Astrocyte (in vitro differentiated cells and primary cell): ENCODE measurements at regions not wholly inside any gene's neighbourhood (a gene's known extent, or its start where the extent isn't known, plus 50 kb on each side); places are given as distances from the start of the nearest gene placed in this dataset.

Experiments
- DNase-seq: peaks from one replicate; pipeline ENCODE4 v3.0.0-alpha.2; 2010; ENCODE audit warnings: low read depth
- FAIRE-seq: peaks from 2 replicates; lab custom pipeline; 2011; peaks lifted over from hg19 to GRCh38; lab: Jason Lieb, UNC
- H2AFZ ChIP-seq: 2 replicates; pipeline ENCODE4 v1.6.0; 2012; ENCODE audit warnings: low read depth, low read length, inconsistent platforms
- H3K27ac ChIP-seq: 2 replicates; pipeline ENCODE4 v1.5.1; 2011; ENCODE audit warnings: low read depth, low read length, inconsistent platforms
- H3K27me3 ChIP-seq: 2 replicates; pipeline ENCODE4 v1.6.0; 2011; ENCODE audit warnings: low read length, inconsistent platforms; ENCODE audit not compliant: insufficient read depth
- H3K36me3 ChIP-seq: 2 replicates; pipeline ENCODE4 v1.5.1; 2011; ENCODE audit warnings: low read length, inconsistent platforms; ENCODE audit not compliant: insufficient read depth
- H3K4me1 ChIP-seq: 2 replicates; pipeline ENCODE4 v1.5.1; 2011; ENCODE audit warnings: low read length, inconsistent platforms; ENCODE audit not compliant: insufficient read depth
- H3K4me2 ChIP-seq: 2 replicates; pipeline ENCODE4 v1.6.0; 2012; ENCODE audit warnings: low read length, inconsistent platforms
- H3K4me3 ChIP-seq: 2 replicates; pipeline ENCODE4 v1.5.1; 2011; ENCODE audit warnings: low read depth, mild to moderate bottlenecking, low read length, inconsistent platforms; ENCODE audit not compliant: insufficient read depth
- H3K79me2 ChIP-seq: 2 replicates; pipeline ENCODE4 v1.6.0; 2012; ENCODE audit warnings: mild to moderate bottlenecking, low read length, inconsistent platforms; ENCODE audit not compliant: insufficient read depth
- H3K9ac ChIP-seq: 2 replicates; pipeline ENCODE4 v1.6.0; 2012; ENCODE audit warnings: mild to moderate bottlenecking, low read length, inconsistent platforms
- H3K9me3 ChIP-seq: 2 replicates; pipeline ENCODE4 v1.5.1; 2012; ENCODE audit warnings: low read depth, mild to moderate bottlenecking, low read length, inconsistent platforms; ENCODE audit not compliant: insufficient read depth
- H4K20me1 ChIP-seq: 2 replicates; pipeline ENCODE4 v1.6.0; 2012; ENCODE audit warnings: low read length, inconsistent platforms; ENCODE audit not compliant: insufficient read depth
- H3K27ac Mint-ChIP-seq: one replicate; pipeline ENCODE4 v1.8.0; 2021; ENCODE audit warnings: mild to moderate bottlenecking, mixed read lengths; ENCODE audit not compliant: unreplicated experiment
- H3K27me3 Mint-ChIP-seq: one replicate; pipeline ENCODE4 v1.8.0; 2021; ENCODE audit warnings: low read depth, mixed read lengths; ENCODE audit not compliant: unreplicated experiment
- H3K36me3 Mint-ChIP-seq: one replicate; pipeline ENCODE4 v1.8.0; 2021; ENCODE audit warnings: low read depth, mixed read lengths; ENCODE audit not compliant: unreplicated experiment
- H3K4me1 Mint-ChIP-seq: one replicate; pipeline ENCODE4 v1.8.0; 2021; ENCODE audit warnings: low read depth, mixed read lengths; ENCODE audit not compliant: unreplicated experiment
- H3K4me3 Mint-ChIP-seq: one replicate; pipeline ENCODE4 v1.8.0; 2021; ENCODE audit warnings: mild to moderate bottlenecking, moderate library complexity, mixed read lengths; ENCODE audit not compliant: unreplicated experiment
- H3K9me3 Mint-ChIP-seq: one replicate; pipeline ENCODE4 v1.8.0; 2021; ENCODE audit warnings: mild to moderate bottlenecking, mixed read lengths; ENCODE audit not compliant: unreplicated experiment
- EZH2 ChIP-seq: IDR thresholded peaks from 2 replicates; pipeline ENCODE4 v1.6.1; 2012; ENCODE audit warnings: mild to moderate bottlenecking, low read length, inconsistent platforms; ENCODE audit not compliant: insufficient read depth
- TF ChIP-seq, protein P1 (sequence below): IDR thresholded peaks from 2 replicates; pipeline ENCODE4 v1.5.1; 2011; ENCODE audit warnings: low read depth, mild to moderate bottlenecking, inconsistent platforms, low read length, moderate library complexity; ENCODE audit not compliant: insufficient read depth

DNA sequence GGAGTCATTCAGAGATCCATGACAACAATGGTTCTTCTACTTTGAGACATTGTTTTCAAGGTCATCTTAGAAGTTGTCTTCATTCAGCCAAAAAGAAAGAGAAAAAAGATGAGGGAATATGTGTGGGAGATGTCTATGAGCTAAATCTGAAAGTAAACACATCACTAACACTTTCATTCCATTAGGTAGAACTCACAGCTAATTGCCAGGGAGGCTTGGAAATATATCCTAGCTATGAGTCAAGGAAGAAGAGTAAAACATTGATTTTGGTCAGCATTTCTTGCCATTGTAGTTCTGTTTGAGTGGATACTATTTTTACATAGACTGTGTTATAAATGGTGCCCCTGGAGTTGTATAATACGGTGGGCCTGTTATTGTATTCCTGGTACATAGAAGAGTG lies 316.4 kb upstream of the MYOCD start:
- Mint-ChIP-seq H3K4me1 (peaks cover 7% of the 10 kb centered on the region), H3K27me3 (no peaks in the 10 kb centered on the region), H3K36me3 (no peaks in the 10 kb centered on the region), H3K9me3 (peaks cover 6% of the 10 kb centered on the region), H3K27ac (no peak overlapping the region), H3K4me3 (no peak overlapping the region)
- H3K9ac ChIP-seq = no peak overlapping the region
- no peaks in the 10 kb centered on the region for H3K79me2 ChIP-seq
- FAIRE-seq = no peak
- H4K20me1 ChIP-seq = no peaks in the 10 kb centered on the region
- no peaks in the 10 kb centered on the region for H3K4me1 ChIP-seq
- H3K27ac ChIP-seq = no peak overlapping the region
- no peaks in the 10 kb centered on the region for H3K36me3 ChIP-seq
- H3K9me3 ChIP-seq = no peaks in the 10 kb centered on the region
- H2AFZ ChIP-seq = no peak overlapping the region
- no peak overlapping the region for H3K4me3 ChIP-seq
- no peak for DNase-seq
- TF ChIP-seq, protein P1, sequence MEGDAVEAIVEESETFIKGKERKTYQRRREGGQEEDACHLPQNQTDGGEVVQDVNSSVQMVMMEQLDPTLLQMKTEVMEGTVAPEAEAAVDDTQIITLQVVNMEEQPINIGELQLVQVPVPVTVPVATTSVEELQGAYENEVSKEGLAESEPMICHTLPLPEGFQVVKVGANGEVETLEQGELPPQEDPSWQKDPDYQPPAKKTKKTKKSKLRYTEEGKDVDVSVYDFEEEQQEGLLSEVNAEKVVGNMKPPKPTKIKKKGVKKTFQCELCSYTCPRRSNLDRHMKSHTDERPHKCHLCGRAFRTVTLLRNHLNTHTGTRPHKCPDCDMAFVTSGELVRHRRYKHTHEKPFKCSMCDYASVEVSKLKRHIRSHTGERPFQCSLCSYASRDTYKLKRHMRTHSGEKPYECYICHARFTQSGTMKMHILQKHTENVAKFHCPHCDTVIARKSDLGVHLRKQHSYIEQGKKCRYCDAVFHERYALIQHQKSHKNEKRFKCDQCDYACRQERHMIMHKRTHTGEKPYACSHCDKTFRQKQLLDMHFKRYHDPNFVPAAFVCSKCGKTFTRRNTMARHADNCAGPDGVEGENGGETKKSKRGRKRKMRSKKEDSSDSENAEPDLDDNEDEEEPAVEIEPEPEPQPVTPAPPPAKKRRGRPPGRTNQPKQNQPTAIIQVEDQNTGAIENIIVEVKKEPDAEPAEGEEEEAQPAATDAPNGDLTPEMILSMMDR = no peak
- TF ChIP-seq EZH2 = no peak
- no peaks in the 10 kb centered on the region for H3K27me3 ChIP-seq
- no peak overlapping the region for H3K4me2 ChIP-seq

DNA sequence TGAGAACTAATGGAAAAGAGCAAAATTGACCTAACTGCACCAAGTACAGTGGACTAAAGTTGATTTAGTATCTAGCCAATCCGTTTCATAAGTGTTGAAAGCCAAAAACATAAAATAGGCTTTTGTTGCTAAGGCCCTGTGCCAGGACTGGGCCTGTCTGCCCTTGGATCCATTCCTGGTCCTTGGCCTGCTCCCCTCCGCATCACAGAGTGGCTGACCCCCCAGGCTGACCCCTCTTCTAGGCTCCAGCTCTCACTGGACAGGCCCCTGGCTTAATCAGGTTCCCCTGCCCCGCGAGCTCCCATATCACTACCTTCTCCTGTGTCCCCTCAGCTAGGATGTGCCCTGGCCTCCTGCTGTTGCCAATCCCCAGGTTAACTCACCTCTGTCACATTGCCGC lies 313.6 kb upstream of the MYOCD start:
- no peak overlapping the region for H3K27ac ChIP-seq
- FAIRE-seq = no peak
- H3K4me3 Mint-ChIP-seq = no peak overlapping the region

DNA sequence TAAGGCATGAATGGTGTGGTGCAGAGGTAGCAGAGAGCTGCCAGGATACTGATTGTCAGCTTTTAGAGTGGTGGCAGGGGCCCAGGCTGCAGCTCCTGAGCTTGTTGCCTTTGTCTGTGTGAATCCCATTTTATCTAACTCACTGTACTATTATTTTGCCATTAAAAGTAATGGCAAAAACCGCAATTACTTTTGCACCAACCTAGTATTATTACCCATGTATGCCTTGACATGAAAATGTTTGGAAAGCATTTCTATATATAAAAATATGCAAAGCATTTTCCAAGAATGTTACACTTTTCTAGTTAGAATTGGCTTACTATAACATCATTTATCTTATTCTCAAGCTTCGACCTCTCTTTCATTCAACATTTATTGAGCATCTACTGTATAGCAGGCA lies 308.1 kb upstream of the MYOCD start:
- peaks cover 6% of the 10 kb centered on the region for H3K4me1 Mint-ChIP-seq
- TF ChIP-seq, protein P1 = no peak
- TF ChIP-seq EZH2 = no peak
- Histone ChIP-seq H3K9me3 (no peaks in the 10 kb centered on the region), H3K27me3 (no peaks in the 10 kb centered on the region), H3K4me1 (no peaks in the 10 kb centered on the region), H3K4me2 (no peak overlapping the region), H3K4me3 (no peak overlapping the region), H3K36me3 (no peaks in the 10 kb centered on the region), H3K79me2 (no peaks in the 10 kb centered on the region), H3K27ac (no peak overlapping the region), H3K9ac (no peak overlapping the region), H4K20me1 (no peaks in the 10 kb centered on the region), H2AFZ (no peak overlapping the region)
- FAIRE-seq (no peak), DNase-seq (no peak)
- H3K4me3 Mint-ChIP-seq = no peak overlapping the region
- no peaks in the 10 kb centered on the region for H3K36me3 Mint-ChIP-seq
- no peak overlapping the region for H3K27ac Mint-ChIP-seq
- H3K27me3 Mint-ChIP-seq = peaks cover 3% of the 10 kb centered on the region
- peaks cover 5% of the 10 kb centered on the region for H3K9me3 Mint-ChIP-seq

More for the DNA sequence above, 313.6 kb upstream of the MYOCD start:
- Mint-ChIP-seq H3K4me1 (peaks cover 7% of the 10 kb centered on the region), H3K9me3 (peaks cover 8% of the 10 kb centered on the region), H3K27ac (no peak overlapping the region), H3K27me3 (no peaks in the 10 kb centered on the region), H3K36me3 (no peaks in the 10 kb centered on the region)
- Histone ChIP-seq H3K79me2 (no peaks in the 10 kb centered on the region), H3K4me2 (no peak overlapping the region), H3K4me3 (no peak overlapping the region), H3K9me3 (no peaks in the 10 kb centered on the region), H4K20me1 (no peaks in the 10 kb centered on the region), H3K36me3 (no peaks in the 10 kb centered on the region), H3K27me3 (no peaks in the 10 kb centered on the region), H3K9ac (no peak overlapping the region), H3K4me1 (no peaks in the 10 kb centered on the region), H2AFZ (no peak overlapping the region)
- no peak for TF ChIP-seq EZH2
- TF ChIP-seq, protein P1 = no peak
- no peak for DNase-seq
